Endometrium (tissue), 2 donors: ENCODE measurements at regions not wholly inside any gene's neighbourhood (a gene's known extent, or its start where the extent isn't known, plus 50 kb on each side); places are given as distances from the start of the nearest gene placed in this dataset.
"Not testable (repeated sequence)": the region's sequence is repeated elsewhere in the genome, so short reads cannot be mapped to it uniquely, and the experiment has no call there.

Source experiments
- FAIRE-seq: peaks from 2 replicates; lab custom pipeline; 2012; peaks lifted over from hg19 to GRCh38; lab: Jason Lieb, UNC
- donor health status: control.
- donor health status: control.

- FAIRE-seq, result no peak
Measured at GRCh38 chr6:6483168-6483567, 105.4 kb upstream of the LY86 start.

- no peak for FAIRE-seq
Measured at GRCh38 chr6:6483733-6484132, 104.8 kb upstream of the LY86 start.

- FAIRE-seq, result no peak
Measured at GRCh38 chr6:6484681-6485080, 103.8 kb upstream of the LY86 start.

- no peak for FAIRE-seq
Measured at GRCh38 chr6:6486595-6486994, 101.9 kb upstream of the LY86 start.

GRCh38 chr6:6491761-6492160 is 96.8 kb upstream of the LY86 start:
- FAIRE-seq, result no peak

- FAIRE-seq, result no peak
Measured at GRCh38 chr6:6492675-6493074, 95.8 kb upstream of the LY86 start.

GRCh38 chr6:6494139-6494538 is 94.4 kb upstream of the LY86 start:
- not testable (repeated sequence) for FAIRE-seq

GRCh38 chr6:6494677-6495076 is 93.8 kb upstream of the LY86 start:
- FAIRE-seq, result no peak

- FAIRE-seq, result no peak
Measured at GRCh38 chr6:6495851-6496250, 92.7 kb upstream of the LY86 start.

GRCh38 chr6:6497541-6497940 is 91.0 kb upstream of the LY86 start:
- FAIRE-seq, result no peak

GRCh38 chr6:6497976-6498375 is 90.5 kb upstream of the LY86 start:
- no peak for FAIRE-seq

GRCh38 chr6:6503191-6503590 is 85.3 kb upstream of the LY86 start:
- no peak for FAIRE-seq

- FAIRE-seq, result no peak
Measured at GRCh38 chr6:6505111-6505510, 83.4 kb upstream of the LY86 start.

GRCh38 chr6:6508643-6509042 is 79.9 kb upstream of the LY86 start:
- no peak for FAIRE-seq

- no peak for FAIRE-seq
Measured at GRCh38 chr6:6509284-6509683, 79.2 kb upstream of the LY86 start.

- no peak for FAIRE-seq
Measured at GRCh38 chr6:6512711-6513110, 75.8 kb upstream of the LY86 start.

- FAIRE-seq, result no peak
Measured at GRCh38 chr6:6515691-6516607, 72.6 kb upstream of the LY86 start.

- FAIRE-seq, result no peak
Measured at GRCh38 chr6:6516666-6517458, 71.7 kb upstream of the LY86 start.

GRCh38 chr6:6518631-6519427 is 69.7 kb upstream of the LY86 start:
- FAIRE-seq, result no peak

- no peak for FAIRE-seq
Measured at GRCh38 chr6:6521961-6522482, 66.5 kb upstream of the LY86 start.

GRCh38 chr6:6522709-6523108 is 65.8 kb upstream of the LY86 start:
- no peak for FAIRE-seq

GRCh38 chr6:6524951-6525350 is 63.6 kb upstream of the LY86 start:
- FAIRE-seq, result no peak
